Hepatocyte (in vitro differentiated cells): ENCODE measurements at regions not wholly inside any gene's neighbourhood (a gene's known extent, or its start where the extent isn't known, plus 50 kb on each side); places are given as distances from the start of the nearest gene placed in this dataset.

Experiments
- EZH2 ChIP-seq: fragments of 200-600 bp; sonication (generic); IDR thresholded peaks from 2 replicates; pipeline ENCODE4 v1.6.1; 2016; ENCODE audit warnings: antibody characterized with exemption, mild to moderate bottlenecking, borderline replicate concordance
- EZH2phosphoT487 ChIP-seq: fragments of 200-600 bp; sonication (generic); IDR thresholded peaks from one replicate; pipeline ENCODE4 v1.6.1; 2018; ENCODE audit warnings: antibody characterized with exemption, mild to moderate bottlenecking, low read depth, moderate library complexity; ENCODE audit not compliant: unreplicated experiment, severe bottlenecking
- TF ChIP-seq, protein P1 (sequence below): fragments of 200-600 bp; sonication (generic); IDR thresholded peaks from 2 replicates; pipeline ENCODE4 v1.5.1; 2016; ENCODE audit warnings: antibody characterized with exemption, mild to moderate bottlenecking; ENCODE audit not compliant: poor library complexity

DNA sequence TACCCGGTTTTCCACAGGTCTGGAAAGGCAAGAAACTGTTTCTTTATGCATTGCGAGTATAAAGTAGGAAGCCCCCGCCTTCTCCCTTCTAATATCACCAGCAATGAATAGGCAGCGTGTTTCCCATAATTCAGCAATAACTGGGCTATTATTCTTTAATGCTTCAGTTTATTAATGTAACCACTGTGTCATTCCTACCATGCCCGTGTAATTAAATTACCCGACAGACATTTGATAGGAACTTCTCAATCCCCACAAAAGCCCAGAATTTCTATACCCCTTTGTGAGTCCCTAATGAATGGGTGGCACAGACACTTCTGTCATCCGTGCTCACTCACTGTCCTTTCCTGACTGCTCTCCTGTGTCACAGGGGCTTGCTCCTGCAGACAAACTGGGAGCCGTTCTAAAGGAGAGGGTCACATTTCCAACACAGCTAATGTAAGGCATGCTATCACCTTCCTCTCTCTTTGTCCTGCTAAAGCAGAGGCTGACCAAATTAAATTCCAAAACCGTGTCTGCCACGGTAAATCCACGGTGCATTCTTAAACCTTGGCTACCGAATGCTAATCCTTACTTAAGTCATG is 108.5 kb upstream of the MID1 start:
- TF ChIP-seq EZH2phosphoT487 (no peak), EZH2 (no peak)
- TF ChIP-seq, protein P1, sequence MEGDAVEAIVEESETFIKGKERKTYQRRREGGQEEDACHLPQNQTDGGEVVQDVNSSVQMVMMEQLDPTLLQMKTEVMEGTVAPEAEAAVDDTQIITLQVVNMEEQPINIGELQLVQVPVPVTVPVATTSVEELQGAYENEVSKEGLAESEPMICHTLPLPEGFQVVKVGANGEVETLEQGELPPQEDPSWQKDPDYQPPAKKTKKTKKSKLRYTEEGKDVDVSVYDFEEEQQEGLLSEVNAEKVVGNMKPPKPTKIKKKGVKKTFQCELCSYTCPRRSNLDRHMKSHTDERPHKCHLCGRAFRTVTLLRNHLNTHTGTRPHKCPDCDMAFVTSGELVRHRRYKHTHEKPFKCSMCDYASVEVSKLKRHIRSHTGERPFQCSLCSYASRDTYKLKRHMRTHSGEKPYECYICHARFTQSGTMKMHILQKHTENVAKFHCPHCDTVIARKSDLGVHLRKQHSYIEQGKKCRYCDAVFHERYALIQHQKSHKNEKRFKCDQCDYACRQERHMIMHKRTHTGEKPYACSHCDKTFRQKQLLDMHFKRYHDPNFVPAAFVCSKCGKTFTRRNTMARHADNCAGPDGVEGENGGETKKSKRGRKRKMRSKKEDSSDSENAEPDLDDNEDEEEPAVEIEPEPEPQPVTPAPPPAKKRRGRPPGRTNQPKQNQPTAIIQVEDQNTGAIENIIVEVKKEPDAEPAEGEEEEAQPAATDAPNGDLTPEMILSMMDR: no peak
